ENCODE measurements at regions not wholly inside any gene's neighbourhood (a gene's known extent, or its start where the extent isn't known, plus 50 kb on each side); places are given as distances from the start of the nearest gene placed in this dataset.

- Histone ChIP-seq H2BK120ac (replicated peaks; ENCODE audit: low read depth, low read length) (no peak overlapping the region), H3K4me2 (ENCODE audit: insufficient read depth in 1 of 2, low read depth in 2 of 2, low read length in 2 of 2) (no peak overlapping the region), H3K9me3 (ENCODE audit: insufficient read depth in 2 of 2, low read depth in 1 of 2, low read length in 1 of 2) (no peaks in the 10 kb centered on the region), H2BK12ac (ENCODE audit: low read depth, low read length) (no peak overlapping the region), H2AFZ (ENCODE audit: low read length) (no peak overlapping the region), H3K23ac (ENCODE audit: insufficient read length) (no peak overlapping the region), H3K4ac (replicated peaks; ENCODE audit: insufficient read length, low read depth, low read length) (no peak overlapping the region), H3K36me3 (ENCODE audit: control insufficient read depth in 2 of 4, insufficient read depth in 4 of 4, low read length in 3 of 4) (no peaks in the 10 kb centered on the region), H3K56ac (replicated peaks; ENCODE audit: insufficient read length, low read depth, low read length) (no peak overlapping the region), H3K9ac (replicated peaks in 1 of 4; ENCODE audit: extremely low read depth in 1 of 4, low read depth in 3 of 4, low read length in 3 of 4) (no peak overlapping the region), H3K79me2 (ENCODE audit: control insufficient read depth in 1 of 2, insufficient read depth in 2 of 2, low read length in 2 of 2) (no peaks in the 10 kb centered on the region), H3K18ac (ENCODE audit: extremely low read depth, low read length) (no peak overlapping the region), H3K4me1 (replicated peaks in 1 of 4; ENCODE audit: control insufficient read depth in 3 of 4, insufficient read depth in 4 of 4, low read length in 3 of 4) (no peaks in the 10 kb centered on the region), H3K14ac (ENCODE audit: insufficient read length) (no peak overlapping the region), H4K8ac (ENCODE audit: extremely low read depth, insufficient read depth, low read length) (no peak overlapping the region), H4K91ac (replicated peaks; ENCODE audit: insufficient read length, low read length) (no peak overlapping the region), H3K27ac (ENCODE audit: low read depth, low read length) (no peak overlapping the region), H4K20me1 (replicated peaks in 1 of 2; ENCODE audit: control insufficient read depth in 1 of 2, insufficient read depth in 2 of 2, low read length in 2 of 2) (no peaks in the 10 kb centered on the region), H2BK15ac (ENCODE audit: low read length) (no peak overlapping the region), H2BK20ac (ENCODE audit: low read length) (no peak overlapping the region), H3K23me2 (ENCODE audit: low read depth, low read length) (no peaks in the 10 kb centered on the region; the same call in 1 of the 2 replicates), H3K79me1 (ENCODE audit: low read depth, low read length) (no peaks in the 10 kb centered on the region), H3K27me3 (replicated peaks in 1 of 4; ENCODE audit: control insufficient read depth in 3 of 4, extremely low read depth in 1 of 4, insufficient read depth in 3 of 4, low read length in 3 of 4) (peaks cover 0 to 2% (median 0%) of the 10 kb centered on the region in 4 experiments; a peak in 1 of 7 replicates), H3K4me3 (ENCODE audit: extremely low read depth in 1 of 4, insufficient read depth in 2 of 4, low read depth in 3 of 4, low read length in 4 of 4) (no peak overlapping the region), H2AK5ac (ENCODE audit: low read depth, low read length) (no peak overlapping the region), H2BK5ac (ENCODE audit: low read depth, low read length) (no peak overlapping the region), H4K5ac (ENCODE audit: insufficient read length, low read depth, low read length) (no peak overlapping the region)
- DNase-seq (ENCODE audit: low read depth in 1 of 2, low spot score in 2 of 2) (no peak), FAIRE-seq (no peak)
- ChIA-PET POLR2A (ENCODE audit: partially characterized antibody) (no interaction called here), CTCF (ENCODE audit: partially characterized antibody) (interaction anchor here (0.6 kb wide), 1 partner anchor 1796 kb away, joined by 3 read pairs; no protein-coding TSS in a partner anchor)
- WGBS, 2 experiments (ENCODE audit: extremely low coverage in 1 of 2, insufficient coverage in 1 of 2, insufficient read length in 1 of 2, insufficient replicate concordance in 2 of 2, low coverage in 1 of 2, low lambda C conversion rate in 2 of 2, missing lambda C conversion rate in 1 of 2), result 97% methylated on average over 3 of the region's 3 CpGs; no CpG with 5 or more reads in 1 of the 2 experiments
- no peak for TF ChIP-seq CEBPB (IDR thresholded peaks at IDR 0.05; ENCODE audit: low read depth, low read length)
- no peak for TF ChIP-seq SIX5 (IDR thresholded peaks at IDR 0.05; ENCODE audit: low read depth, low read length)
- TF ChIP-seq ASH2L (IDR thresholded peaks at IDR 0.05; ENCODE audit: low read length), result no peak
- no peak for TF ChIP-seq PHF8 (conservative IDR thresholded peaks at IDR 0.05; ENCODE audit: low read depth, low read length)
- TF ChIP-seq POLR2AphosphoS5 (IDR thresholded peaks at IDR 0.05; ENCODE audit: low read depth, low read length), result no peak
- TF ChIP-seq BACH1 (IDR thresholded peaks at IDR 0.05; ENCODE audit: low read length), result no peak
- no peak for TF ChIP-seq TAF7 (optimal IDR thresholded peaks at IDR 0.05; ENCODE audit: borderline replicate concordance, low read depth, low read length)
- TF ChIP-seq KDM5A (IDR thresholded peaks at IDR 0.05; ENCODE audit: low read length), result no peak
- TF ChIP-seq, protein P1, sequence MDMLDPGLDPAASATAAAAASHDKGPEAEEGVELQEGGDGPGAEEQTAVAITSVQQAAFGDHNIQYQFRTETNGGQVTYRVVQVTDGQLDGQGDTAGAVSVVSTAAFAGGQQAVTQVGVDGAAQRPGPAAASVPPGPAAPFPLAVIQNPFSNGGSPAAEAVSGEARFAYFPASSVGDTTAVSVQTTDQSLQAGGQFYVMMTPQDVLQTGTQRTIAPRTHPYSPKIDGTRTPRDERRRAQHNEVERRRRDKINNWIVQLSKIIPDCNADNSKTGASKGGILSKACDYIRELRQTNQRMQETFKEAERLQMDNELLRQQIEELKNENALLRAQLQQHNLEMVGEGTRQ (IDR thresholded peaks at IDR 0.05; ENCODE audit: low read length), result no peak
Measured at GRCh38 chr15:94626949-94627348, 395.6 kb downstream of the MCTP2 start.

All from H1 (cell line).